Spleen (tissue), 7 donors: ENCODE measurements at regions not wholly inside any gene's neighbourhood (a gene's known extent, or its start where the extent isn't known, plus 50 kb on each side); places are given as distances from the start of the nearest gene placed in this dataset.

Experiments
- POLR2A ChIP-seq, 3 donors: fragments of 450-650 bp; IDR thresholded peaks; one replicate each; pipeline ENCODE4 v1.5.1; 2017; ENCODE audit warnings: antibody characterized with exemption in 3 of 3, mild to moderate bottlenecking in 1 of 3
- POLR2AphosphoS5 ChIP-seq, 3 donors: sonication (generic); formaldehyde crosslinking; IDR thresholded peaks; one replicate each; pipeline ENCODE4 v1.5.1; 2017; ENCODE audit warnings: antibody characterized with exemption in 3 of 3
- TF ChIP-seq, protein P1 (sequence below), 11 experiments: fragments of 200-600 bp in 7 of 11; fragments of 450-650 bp in 4 of 11; sonication (generic) in 4 of 11; IDR thresholded peaks in 8 of 11; conservative IDR thresholded peaks in 3 of 11; 1 replicate in 7 of 11; 2 replicates in 4 of 11; pipeline versions ENCODE4 v1.4.0 to v1.8.0; 2016 to 2021; ENCODE audit warnings: antibody characterized with exemption in 11 of 11, inconsistent platforms in 4 of 11, mild to moderate bottlenecking in 1 of 11
- donor health status: DM: no; HTN: no; CAD: no; lungs with moderate emphysema.
- donor health status: DM: no; HTN: no; CAD: no.
- donor health status: DM: no; HTN: no; CAD: no.

DNA sequence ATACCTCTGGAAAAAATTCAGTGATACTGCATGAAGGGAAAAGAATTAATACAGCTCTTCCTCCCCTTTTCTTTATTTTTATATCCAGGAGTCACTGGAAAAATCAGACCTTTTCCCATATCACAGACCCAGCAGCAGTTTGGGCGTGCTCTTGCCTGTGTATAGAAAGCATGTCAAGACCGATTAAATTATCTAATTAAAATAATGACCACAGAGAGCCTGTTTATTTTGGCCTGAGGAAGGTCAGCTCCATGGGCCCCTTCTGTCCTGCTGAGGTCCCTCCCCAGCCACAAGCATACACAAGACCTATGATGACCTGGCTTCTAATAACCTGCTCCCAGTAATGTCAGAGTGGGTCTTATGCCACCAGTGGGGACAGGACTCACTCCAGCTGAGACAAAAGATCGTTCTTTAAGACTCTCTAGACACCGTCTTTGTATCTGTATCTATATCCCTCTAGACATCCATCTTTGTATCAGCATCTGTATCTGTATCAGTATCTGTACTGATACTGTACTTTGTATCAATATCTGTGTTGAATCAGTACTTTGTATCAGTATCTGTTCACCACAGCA, 147.8 kb downstream of the VAPA start:
- TF ChIP-seq, protein P1, sequence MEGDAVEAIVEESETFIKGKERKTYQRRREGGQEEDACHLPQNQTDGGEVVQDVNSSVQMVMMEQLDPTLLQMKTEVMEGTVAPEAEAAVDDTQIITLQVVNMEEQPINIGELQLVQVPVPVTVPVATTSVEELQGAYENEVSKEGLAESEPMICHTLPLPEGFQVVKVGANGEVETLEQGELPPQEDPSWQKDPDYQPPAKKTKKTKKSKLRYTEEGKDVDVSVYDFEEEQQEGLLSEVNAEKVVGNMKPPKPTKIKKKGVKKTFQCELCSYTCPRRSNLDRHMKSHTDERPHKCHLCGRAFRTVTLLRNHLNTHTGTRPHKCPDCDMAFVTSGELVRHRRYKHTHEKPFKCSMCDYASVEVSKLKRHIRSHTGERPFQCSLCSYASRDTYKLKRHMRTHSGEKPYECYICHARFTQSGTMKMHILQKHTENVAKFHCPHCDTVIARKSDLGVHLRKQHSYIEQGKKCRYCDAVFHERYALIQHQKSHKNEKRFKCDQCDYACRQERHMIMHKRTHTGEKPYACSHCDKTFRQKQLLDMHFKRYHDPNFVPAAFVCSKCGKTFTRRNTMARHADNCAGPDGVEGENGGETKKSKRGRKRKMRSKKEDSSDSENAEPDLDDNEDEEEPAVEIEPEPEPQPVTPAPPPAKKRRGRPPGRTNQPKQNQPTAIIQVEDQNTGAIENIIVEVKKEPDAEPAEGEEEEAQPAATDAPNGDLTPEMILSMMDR (IDR thresholded peaks at IDR 0.05 in 8 of 11, conservative IDR thresholded peaks at IDR 0.05 in 3 of 11): no peak
- no peak for TF ChIP-seq POLR2AphosphoS5 (IDR thresholded peaks at IDR 0.05)
- TF ChIP-seq POLR2A (IDR thresholded peaks at IDR 0.05): no peak
